ENCODE measurements at regions not wholly inside any gene's neighbourhood (a gene's known extent, or its start where the extent isn't known, plus 50 kb on each side); places are given as distances from the start of the nearest gene placed in this dataset.

DNA sequence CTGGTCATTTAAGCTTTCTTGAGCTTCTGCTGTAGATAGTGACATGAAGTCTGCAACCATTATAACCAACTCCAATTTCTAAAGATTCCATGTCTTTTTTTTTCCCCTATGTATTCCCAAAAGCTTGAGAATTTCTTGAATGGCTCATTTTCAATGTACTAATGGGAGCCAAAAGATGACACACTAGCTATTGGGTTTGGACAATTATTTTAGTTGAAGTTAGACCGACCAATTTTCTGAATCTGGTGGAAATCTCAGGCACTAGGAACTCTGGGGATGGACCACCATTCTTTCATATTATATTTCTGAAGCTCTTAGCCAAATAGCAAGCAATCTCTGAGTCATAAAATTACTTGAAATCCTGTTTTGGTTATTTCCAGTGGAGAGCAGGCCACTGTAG, 617.4 kb upstream of the ADAMTS5 start:
- TF ChIP-seq CTCF (IDR thresholded peaks at IDR 0.05) (no peak), POLR2A (IDR thresholded peaks at IDR 0.05) (no peak)

Data from uterus (tissue), 2 donors.